Activated CD8-positive, alpha-beta T cell treated with anti-CD3 and anti-CD28 coated beads for 36 hours (primary cell): ENCODE measurements at regions not wholly inside any gene's neighbourhood (a gene's known extent, or its start where the extent isn't known, plus 50 kb on each side); places are given as distances from the start of the nearest gene placed in this dataset.
A peak's percentile ranks its signal among the peaks of the same experiment; 100 is the strongest.

Experiments used
- ATAC-seq: fragments of 200-7000 bp; cut with Tn5 transposase; one replicate; pipeline ENCODE4 v1.10.0; 2021; ENCODE audit warnings: mild to moderate bottlenecking, moderate library complexity
- CTCF ChIA-PET: fragments of 350-600 bp; sonication (Branson Sonifier 250); formaldehyde crosslinking; loops from one replicate; lab custom pipeline; 2021; ENCODE audit warnings: antibody characterized with exemption; lab: Charles Lee
- POLR2A ChIA-PET: fragments of 350-600 bp; sonication (Branson Sonifier 250); formaldehyde crosslinking; loops from one replicate; lab custom pipeline; 2021; ENCODE audit warnings: antibody characterized with exemption; lab: Charles Lee
- DNase-seq: peaks from one replicate; pipeline ENCODE4 v3.0.0-alpha.2; 2020
- H3K27ac Mint-ChIP-seq: one replicate; pipeline ENCODE4 v1.8.0; 2021; ENCODE audit warnings: mild to moderate bottlenecking, mixed read lengths
- H3K27me3 Mint-ChIP-seq: one replicate; pipeline ENCODE4 v1.8.0; 2021; ENCODE audit warnings: mixed read lengths
- H3K36me3 Mint-ChIP-seq: one replicate; pipeline ENCODE4 v1.8.0; 2021; ENCODE audit warnings: low read depth, mixed read lengths
- H3K4me1 Mint-ChIP-seq: one replicate; pipeline ENCODE4 v1.8.0; 2021; ENCODE audit warnings: low read depth, mixed read lengths
- H3K4me3 Mint-ChIP-seq: one replicate; pipeline ENCODE4 v1.8.0; 2021; ENCODE audit warnings: mild to moderate bottlenecking, moderate library complexity, mixed read lengths
- H3K9me3 Mint-ChIP-seq: one replicate; pipeline ENCODE4 v1.8.0; 2021; ENCODE audit warnings: mixed read lengths
- CTCF ChIP-seq: fragments of 200-600 bp; IDR thresholded peaks from one replicate; pipeline ENCODE4 v1.8.0; 2022; ENCODE audit warnings: antibody characterized with exemption, mild to moderate bottlenecking
- intact Hi-C: fragments of 100-400 bp; cut with micrococcal nuclease; formaldehyde crosslinking; loops from one replicate; pipeline ENCODE4 v1.10.0; 2022

DNA sequence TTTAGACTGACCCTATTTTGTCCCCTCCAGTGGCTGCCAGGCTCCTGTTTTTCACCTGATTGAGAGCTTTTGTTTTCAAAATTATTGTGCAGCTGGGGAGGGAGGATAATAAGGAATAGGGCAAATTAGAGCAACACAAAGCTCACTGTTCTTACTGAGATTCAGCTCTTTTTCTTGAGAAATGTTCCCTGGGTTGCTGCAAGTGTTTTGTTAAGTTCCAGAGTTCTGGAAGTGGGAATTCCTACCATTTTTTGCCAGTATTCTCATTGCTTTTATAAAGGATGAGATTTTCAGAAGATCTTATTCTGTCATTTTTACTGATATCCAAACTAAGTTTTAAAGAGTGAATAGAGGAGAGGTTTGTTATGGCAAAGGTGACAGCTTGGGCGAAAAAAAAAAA is 417.7 kb downstream of the SIPA1L2 start:
- ATAC-seq (no peak), DNase-seq (no peak)
- TF ChIP-seq CTCF = no peak
- ChIA-PET CTCF (interaction anchor here (1.0 to 1.8 kb wide), 3 partner anchors 12 to 41 kb away, joined by 3 to 5 read pairs (median 4); no protein-coding TSS in a partner anchor), POLR2A (no interaction called here)
- Mint-ChIP-seq H3K27me3 (peaks cover 1% of the 10 kb centered on the region), H3K27ac (no peak overlapping the region), H3K4me3 (no peak overlapping the region), H3K9me3 (no peaks in the 10 kb centered on the region), H3K4me1 (no peaks in the 10 kb centered on the region), H3K36me3 (no peaks in the 10 kb centered on the region)
- intact Hi-C loops = no loop called here

GRCh38 chr1:232211149-232211548 is 418.8 kb downstream of the SIPA1L2 start:
- peaks cover 1% of the 10 kb centered on the region for H3K27me3 Mint-ChIP-seq
- no peak for ATAC-seq
- DNase-seq = peak; percentile 27

DNA sequence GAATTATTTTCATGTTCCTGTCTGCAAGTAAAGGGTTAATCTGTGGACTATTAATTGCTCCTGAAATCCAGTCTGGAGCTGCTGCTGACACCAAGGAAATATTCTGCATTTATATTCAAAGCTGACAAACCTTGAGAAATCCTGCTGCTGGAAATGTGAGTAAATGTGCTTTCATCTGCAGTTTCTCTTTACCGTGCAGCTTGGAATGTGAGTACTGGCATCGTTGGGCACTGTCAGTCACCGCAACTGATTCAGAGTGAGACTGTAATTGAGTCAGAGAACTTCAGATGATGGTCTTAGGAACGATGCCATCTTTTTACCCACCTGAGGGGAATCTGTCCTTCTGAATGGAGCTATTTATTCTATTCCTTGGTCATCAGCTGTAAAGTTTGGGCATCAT is 420.6 kb downstream of the SIPA1L2 start:
- H3K9me3 Mint-ChIP-seq = no peaks in the 10 kb centered on the region
- TF ChIP-seq CTCF = no peak
- no peak overlapping the region for H3K27ac Mint-ChIP-seq
- ChIA-PET CTCF (no interaction called here), POLR2A (no interaction called here)
- ATAC-seq (no peak), DNase-seq (no peak)
- intact Hi-C loops = no loop called here
- no peaks in the 10 kb centered on the region for H3K36me3 Mint-ChIP-seq
- no peaks in the 10 kb centered on the region for H3K4me1 Mint-ChIP-seq
- H3K27me3 Mint-ChIP-seq = peaks cover 1% of the 10 kb centered on the region
- no peak overlapping the region for H3K4me3 Mint-ChIP-seq

More at GRCh38 chr1:232211149-232211548, 418.8 kb downstream of the SIPA1L2 start:
- Mint-ChIP-seq H3K4me3 (no peak overlapping the region), H3K36me3 (no peaks in the 10 kb centered on the region), H3K4me1 (no peaks in the 10 kb centered on the region), H3K9me3 (no peaks in the 10 kb centered on the region), H3K27ac (no peak overlapping the region)
- CTCF ChIA-PET = interaction anchor here (1.0 to 1.8 kb wide), 3 partner anchors 11 to 84 kb away, joined by 4 to 5 read pairs (median 4); no protein-coding TSS in a partner anchor
- intact Hi-C loops = no loop called here
- TF ChIP-seq CTCF = no peak
- POLR2A ChIA-PET = no interaction called here

DNA sequence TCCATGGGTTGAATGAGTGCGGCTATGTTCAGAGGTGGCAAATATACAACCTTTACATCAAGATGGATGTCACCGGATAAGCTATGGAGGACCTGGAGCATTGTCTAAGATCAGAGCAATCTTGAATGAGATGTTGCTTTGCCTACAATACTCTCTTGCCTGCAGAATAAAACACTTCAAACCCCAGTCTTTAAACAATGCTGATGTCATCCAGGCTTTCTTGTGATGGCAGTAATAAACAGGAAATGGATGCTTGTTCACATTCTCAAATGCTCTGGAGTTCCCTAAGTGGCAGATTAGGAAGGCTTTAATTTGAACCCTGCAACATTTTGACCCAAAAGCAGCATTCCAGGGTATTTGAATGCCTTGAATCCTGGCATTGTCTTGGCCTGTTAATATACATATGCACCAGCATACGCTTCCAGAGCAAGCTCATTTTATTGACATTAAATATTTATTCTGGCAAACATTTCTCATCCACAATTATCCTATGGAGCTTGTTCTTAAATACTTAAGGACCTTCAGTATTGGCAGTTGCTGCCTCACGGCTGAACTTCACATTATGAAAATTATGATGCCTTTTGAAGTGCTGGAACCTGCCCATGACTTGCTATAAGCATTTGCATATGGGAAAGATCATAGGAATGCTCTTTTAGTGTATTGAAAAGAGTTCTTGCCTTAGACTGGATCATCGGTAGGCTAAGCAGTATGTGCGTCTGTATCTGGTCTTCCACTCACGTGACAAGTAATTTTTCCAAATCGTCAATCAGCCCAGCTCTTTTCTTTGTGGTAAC is 422.7 kb downstream of the SIPA1L2 start:
- H3K4me1 Mint-ChIP-seq = no peaks in the 10 kb centered on the region

More for the DNA sequence above, 422.7 kb downstream of the SIPA1L2 start:
- no peak for TF ChIP-seq CTCF
- Mint-ChIP-seq H3K27ac (no peak overlapping the region), H3K27me3 (no peaks in the 10 kb centered on the region), H3K36me3 (no peaks in the 10 kb centered on the region), H3K9me3 (peaks cover 10% of the 10 kb centered on the region), H3K4me3 (no peak overlapping the region)
- POLR2A ChIA-PET = no interaction called here
- CTCF ChIA-PET = interaction anchor here (1.3 kb wide), 1 partner anchor 339 kb away, joined by 3 read pairs; no protein-coding TSS in a partner anchor
- ATAC-seq = no peak
- DNase-seq = no peak
- intact Hi-C loops = no loop called here
